Kasumi-1 (cell line): ENCODE measurements at regions not wholly inside any gene's neighbourhood (a gene's known extent, or its start where the extent isn't known, plus 50 kb on each side); places are given as distances from the start of the nearest gene placed in this dataset.
"Not testable (repeated sequence)": the region's sequence is repeated elsewhere in the genome, so short reads cannot be mapped to it uniquely, and the experiment has no call there.

Experiments used
- DNase-seq, 2 experiments: peaks; one replicate each; lab custom pipeline; 2025; lab: John Stamatoyannopoulos, UW

DNA sequence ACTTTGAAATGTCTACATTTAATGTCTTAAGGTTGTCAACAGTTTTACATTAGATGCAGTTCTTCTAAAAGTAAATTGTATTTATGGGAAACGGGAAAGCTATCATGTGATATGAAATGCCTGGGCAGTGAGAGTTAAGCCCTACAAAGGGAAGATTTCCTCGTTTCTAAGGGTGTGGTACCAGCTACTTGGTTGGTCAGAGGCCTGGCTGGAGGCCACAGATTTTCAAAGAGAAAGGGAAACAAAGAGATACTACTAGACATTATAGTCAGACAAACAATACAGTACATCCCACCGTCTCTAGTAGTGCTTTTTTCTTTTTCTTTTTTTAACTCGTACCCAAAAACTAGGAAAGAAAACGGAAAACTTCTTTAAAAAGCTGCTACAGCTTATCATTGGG is 467.8 kb downstream of the PCDH7 start:
- DNase-seq = no peak

DNA sequence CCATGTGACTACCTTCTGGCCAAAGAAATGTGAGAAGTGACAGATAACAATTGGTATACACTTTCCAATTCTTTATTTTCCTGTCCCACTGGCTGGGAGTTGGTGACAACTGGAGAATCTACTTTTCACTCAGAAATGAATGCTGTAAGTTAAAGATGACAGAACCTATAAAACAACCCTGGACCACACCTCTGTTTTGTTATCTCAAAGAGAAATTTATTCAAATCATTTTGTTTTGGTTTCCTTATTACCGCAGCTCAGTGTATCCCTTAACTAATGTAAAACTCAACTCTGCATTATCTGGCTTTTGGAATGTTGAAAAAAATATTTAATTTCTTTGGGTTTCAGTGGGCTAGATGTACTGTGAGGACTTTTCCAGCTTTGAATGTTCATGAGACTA is 469.8 kb downstream of the PCDH7 start:
- DNase-seq = no peak

DNA sequence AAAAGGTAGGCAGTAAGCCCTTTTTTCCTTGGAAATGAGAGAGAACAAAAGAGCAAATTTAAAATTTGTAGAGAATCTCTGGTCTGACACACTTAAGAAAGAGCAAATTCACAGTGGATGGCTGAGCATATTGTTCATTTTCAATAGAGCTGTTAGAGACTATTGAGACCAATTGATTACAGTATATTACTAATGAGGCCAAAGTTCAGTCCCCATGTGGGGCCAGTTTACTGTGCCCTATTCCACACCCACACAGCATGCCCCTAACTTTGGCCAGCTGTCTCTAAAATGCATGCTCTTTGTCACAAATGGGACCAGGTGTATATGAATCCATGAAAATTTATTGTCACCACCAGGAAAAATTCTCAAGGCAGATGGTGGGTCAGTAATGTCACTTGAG is 470.5 kb downstream of the PCDH7 start:
- DNase-seq = no peak

DNA sequence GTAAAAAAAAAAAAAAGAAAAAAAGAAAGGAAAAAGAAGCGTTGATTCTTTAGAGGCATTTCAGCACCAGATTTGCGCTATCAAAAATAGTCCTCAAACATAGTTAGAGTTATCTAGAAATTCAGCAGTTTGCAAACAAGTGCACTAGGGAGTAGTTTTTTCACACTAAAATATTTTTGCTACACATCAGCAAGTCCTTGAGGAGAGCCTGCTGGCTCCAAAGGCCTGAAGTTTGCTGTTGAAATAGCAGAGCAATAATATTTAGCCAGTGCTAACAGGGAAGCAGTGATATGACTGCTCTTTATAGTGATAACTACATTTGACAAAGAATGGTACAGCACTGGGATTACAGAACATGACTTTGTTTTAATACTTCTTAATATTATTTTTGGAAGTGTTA is 472.2 kb downstream of the PCDH7 start:
- no peak for DNase-seq

DNA sequence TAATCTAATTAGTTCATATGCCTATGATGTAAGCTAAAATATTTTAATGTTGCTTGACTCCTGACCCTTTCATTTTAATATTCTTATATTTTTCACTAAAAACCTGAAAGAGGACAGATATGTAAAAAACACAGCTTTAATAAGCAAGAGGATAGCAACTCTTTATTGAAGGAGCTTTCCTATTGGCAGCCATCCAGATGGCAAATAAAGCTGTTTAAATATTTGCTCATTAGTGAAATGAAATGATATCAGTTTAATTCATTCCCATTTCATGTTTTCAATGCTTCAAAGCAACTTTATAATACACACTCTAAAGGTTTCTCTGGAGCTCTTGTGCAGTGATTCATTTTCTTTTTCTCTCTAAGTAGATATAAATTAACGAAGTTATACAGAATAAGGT is 473.4 kb downstream of the PCDH7 start:
- DNase-seq = no peak

DNA sequence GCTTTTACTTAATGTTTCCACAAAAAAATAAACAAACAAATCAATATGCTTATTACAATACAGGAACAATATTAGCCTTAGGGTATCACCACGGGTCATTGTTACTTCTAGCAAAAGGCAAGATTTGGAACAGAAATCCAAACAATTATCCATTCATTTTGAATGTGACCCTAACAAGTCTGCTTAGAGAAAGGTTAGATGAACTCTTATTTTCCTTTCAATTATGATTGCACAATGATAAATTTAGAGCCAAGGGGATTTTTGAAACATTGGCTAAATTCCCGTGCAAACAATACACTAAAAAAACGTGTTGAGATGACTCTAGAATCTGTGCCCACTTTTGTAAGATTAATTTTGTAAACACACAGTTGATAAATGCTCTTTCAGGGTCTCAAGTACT is 474.7 kb downstream of the PCDH7 start:
- no peak for DNase-seq

DNA sequence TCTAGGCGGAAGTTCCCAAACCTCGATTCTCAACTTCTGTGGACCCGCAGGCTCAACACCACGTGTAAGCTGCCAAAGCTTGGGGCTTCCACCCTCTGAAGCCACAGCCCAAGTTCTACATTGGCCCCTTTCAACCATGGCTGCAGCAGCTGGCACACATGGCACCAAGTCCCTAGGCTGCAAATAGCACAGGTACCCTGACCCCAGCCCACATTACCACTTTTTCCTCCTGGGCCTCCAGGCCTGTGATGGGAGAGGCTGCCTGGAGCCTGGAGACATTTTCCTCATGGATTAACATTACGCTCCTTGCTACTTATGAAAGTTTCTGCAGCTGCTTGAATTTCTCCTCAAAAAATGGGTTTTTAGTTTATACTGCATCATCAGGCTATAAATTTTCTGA is 479.5 kb downstream of the PCDH7 start:
- no peak for DNase-seq

DNA sequence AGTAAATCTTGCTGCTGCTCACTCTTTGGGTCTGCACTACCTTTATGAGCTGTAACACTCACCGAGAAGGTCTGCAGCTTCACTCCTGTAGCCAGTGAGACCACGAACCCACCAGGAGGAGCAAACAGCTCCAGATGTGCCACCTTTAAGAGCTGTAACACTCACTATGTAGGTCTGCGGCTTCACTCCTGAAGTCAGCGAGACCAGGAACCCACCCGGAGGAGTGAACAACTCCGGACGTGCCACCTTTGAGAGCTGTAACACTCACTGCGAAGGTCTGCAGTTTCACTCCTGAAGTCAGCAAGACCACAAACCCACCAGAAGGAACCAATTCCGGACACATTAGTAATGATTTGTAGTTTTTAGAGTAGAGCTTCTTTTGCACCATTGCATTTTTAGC is 481.9 kb downstream of the PCDH7 start:
- not testable (repeated sequence) for DNase-seq

DNA sequence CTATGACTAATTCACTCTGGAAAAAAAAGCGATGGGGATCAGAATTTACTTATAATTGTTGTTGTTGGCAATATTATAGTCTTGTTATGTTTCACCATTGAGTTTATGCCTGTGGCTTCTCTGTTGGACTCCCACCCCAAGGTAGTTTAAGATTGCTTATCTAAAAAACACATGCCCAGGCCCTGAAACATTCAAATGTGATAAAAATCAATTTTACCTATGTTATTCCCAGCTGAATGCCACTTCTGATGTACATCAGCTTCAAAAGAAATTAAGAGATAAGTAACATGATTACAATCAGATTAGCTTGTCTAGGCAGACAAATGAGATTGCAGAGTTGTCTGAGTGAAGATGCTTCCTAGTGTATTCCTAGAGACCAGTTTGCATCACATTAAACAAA is 484.7 kb downstream of the PCDH7 start:
- DNase-seq = no peak

DNA sequence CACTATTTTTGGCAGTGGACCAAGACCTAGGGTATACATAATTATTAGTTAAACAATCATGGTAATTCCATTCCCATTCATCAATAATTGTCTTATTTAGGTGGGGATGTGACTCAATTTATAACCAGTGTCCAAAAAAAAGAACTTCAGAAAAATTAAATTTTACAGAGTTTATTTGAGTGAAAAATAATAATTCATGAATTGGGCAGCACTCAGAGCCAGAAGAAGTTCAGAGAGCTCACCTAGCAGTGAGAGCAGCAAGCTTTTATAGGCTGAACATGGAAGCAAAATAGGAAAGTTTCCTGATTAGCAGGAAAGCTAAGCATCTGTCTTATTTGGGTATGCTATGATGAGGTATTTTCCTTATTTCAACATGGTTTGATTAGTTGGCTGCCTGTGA is 500.8 kb downstream of the PCDH7 start:
- DNase-seq = no peak

DNA sequence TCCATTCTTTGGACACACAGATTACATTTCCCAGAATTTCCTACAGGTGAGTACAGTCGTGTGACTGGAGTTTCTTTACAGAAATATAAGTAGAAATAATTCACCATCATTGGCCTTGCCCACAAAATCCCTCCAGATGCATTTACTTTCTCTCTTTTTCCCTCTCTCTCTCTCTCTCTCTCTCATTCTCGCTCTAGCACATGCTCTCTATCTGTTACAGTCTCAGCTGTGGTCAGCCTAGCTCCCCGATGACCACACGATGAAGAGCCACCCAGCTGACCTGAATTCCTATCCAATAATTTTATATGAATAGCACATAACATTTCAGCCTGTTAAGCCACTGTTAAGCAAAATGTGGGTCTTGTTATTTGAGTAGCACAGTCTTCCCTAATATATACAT is 507.9 kb downstream of the PCDH7 start:
- no peak for DNase-seq

DNA sequence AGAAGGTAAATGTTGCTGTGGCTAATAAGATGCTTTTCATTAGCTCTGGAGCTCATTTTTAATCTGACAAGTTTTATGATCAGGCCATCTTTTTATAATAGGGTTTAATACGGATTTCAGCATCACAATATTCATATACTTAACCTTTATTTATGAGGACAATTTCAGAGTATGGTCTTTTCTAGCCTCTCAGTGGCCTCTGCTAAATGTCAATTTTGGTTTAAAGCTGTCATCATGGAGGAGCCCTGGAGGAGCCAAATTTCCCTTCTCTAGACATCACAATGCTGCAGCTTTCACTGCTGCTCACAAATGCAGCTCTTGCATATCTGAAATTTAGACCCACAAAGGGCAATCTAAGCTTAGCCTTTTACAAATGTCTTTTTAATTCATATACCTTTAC is 510.4 kb downstream of the PCDH7 start:
- no peak for DNase-seq

DNA sequence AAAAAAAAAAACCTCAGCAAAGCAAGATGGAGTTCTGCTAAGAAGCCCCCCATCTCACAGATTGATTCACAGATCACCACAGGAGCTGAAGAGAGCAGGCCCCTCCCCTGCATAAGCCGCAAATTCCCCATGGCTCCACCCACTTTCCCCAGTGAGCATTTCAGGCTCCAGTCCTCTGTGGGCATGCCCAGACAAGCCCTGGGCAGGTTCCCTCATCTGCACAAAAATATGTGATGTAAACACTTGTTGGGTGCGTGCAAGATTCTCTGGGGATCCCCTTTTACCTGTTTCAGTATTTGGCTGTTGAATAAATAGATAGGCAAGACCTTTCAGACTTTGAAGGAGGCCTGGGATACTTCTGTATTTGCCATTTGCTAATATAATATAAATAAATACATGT is 514.3 kb downstream of the PCDH7 start:
- DNase-seq = no peak

DNA sequence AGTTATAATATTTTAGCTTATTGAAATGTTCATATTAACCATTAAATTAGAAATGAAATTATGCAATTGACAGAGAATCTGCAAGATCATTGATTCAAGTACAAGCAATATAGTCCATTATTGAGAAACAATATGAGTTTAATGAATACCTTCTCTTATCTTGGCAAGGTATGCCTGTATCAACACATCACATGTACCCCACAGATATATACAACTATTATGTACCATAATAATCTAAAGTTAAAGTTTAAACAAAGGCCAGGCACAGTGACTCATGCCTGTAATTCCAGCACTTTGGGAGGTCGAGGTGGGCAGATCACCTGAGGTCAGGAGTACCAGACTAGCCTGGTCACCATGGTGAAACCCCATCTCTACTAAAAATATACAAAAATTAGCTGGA is 514.7 kb downstream of the PCDH7 start:
- DNase-seq = no peak

DNA sequence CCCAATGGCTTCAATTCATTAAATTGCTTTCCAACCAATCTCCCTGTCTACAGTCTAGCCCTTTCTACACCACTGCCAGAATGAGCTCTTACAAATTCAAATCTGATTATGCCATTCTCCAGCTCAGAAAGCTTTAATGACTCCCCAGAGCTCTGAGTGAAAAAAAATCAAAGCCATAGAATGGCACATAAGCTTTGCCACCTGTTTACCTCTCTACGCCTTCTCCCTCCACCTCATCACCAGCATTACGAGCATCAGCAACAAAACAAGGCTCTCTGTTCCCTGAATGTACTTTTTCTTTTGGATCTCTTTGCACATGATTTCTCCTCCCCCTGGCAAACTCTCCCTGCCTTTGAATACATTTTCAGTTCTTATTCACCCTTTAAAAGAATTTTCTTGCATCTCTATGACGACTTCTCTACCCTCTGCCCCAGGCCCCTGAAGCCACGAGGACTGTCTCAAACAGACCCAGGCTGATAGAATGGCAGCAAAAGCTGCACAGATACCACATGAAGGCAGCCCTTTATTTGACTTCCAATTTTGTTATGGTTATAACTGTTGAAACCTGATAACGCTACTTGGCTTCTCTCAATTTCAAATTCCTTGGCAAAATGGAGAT is 516.0 kb downstream of the PCDH7 start:
- no peak for DNase-seq

DNA sequence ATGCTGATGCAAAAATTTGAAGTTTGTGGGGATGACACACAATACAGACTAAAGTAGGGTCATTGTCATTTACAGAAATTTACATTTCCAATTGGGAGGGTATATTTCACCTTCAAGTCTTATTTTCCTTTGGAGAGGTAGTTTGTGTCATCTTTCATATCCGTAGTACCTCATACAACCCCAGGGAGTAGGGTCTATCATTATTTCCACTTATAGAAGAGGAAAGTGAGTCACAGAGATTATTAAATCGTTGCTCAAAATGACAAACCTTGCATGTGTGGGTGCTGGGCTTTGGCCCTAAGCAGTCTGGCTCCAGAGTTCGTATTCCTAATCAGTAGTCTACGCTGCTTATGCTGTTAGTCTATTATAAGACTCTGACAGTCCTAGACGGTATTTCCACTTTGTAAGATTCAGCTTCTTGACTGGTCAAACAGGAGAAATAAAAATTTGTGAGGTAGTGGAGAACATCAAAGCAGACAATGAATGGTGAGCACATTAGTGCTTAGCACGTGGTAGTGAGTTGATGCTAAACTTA is 516.5 kb downstream of the PCDH7 start:
- DNase-seq = no peak

DNA sequence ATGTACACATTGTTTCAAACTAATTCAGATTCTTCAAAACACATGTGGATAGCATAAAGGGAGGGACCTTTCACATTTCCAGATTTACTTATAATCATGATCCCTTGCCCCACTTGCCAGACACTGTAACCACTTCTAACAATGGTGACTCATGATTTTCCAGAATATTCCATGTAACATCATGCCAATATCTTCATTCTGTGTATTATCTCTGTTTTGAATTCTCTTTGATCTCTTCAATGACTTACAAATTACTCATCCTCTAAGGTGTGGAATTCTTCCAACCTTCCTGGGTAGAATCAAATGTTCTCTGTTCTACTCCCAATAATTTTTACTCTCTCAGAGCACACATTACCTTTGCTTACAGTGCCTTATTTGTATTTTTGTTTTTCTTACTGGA is 517.1 kb downstream of the PCDH7 start:
- DNase-seq = no peak

DNA sequence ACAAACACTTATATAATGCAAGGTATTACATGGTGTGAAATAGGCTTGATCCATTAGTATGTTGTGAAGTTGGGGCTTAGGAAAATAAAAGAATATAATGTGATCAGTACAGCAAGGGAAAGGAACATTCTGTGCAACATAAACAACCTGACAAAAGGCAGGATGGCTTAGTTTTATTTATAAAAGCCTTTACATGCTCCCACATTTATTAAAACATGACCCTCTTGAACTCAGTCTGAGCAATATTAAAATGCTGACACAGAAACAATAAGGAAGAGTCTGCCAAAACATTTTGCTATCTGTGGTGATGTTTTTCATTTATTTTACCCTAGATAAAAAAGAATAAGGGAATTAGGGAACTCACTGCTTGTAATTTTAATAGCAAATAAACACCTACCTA is 519.7 kb downstream of the PCDH7 start:
- DNase-seq = no peak

DNA sequence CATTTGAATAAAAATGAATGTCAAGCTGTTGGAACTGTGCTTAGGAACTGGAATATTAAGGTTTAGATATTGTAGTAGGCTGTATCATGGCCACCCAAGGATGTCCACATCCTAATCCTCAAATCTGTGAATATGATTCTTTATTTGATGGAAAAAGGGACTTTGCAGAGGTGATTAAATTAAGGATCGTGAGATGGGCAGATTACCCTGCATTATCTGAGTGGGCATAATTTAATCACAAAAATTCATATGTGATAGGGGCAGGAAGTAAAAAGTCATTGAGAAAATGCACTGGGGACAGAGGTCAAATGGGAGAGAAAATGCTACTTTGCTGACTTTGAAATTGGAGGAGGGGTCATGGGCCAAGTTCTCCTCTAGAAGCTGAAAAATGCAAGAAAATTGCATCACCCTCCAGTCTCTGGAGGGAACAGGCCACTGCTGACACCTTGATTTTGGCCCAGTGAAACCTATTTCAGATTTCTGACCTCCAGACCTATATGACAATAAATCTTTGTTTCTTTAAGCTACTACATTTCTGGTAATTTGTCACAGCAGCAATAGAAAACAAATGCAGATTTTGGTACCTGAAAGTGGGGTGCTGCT is 521.4 kb downstream of the PCDH7 start:
- no peak for DNase-seq

DNA sequence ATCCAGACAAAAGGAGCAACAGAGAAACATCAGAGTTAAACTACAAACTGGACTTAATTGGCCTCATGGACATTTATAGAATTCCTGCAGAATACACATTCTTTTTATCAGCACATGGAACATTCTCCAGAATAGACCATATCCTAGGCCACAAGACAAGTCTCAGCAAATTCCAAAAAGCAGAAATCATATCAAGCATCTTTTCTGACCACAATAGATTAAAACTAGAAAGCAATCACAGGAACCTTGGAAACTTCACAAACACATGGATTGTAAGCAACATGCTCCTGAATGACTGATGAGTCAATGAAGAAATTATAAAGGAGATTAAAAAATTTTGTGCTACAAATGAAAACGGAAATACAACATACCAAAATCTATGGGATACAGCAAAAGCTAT is 526.7 kb downstream of the PCDH7 start:
- no peak for DNase-seq

DNA sequence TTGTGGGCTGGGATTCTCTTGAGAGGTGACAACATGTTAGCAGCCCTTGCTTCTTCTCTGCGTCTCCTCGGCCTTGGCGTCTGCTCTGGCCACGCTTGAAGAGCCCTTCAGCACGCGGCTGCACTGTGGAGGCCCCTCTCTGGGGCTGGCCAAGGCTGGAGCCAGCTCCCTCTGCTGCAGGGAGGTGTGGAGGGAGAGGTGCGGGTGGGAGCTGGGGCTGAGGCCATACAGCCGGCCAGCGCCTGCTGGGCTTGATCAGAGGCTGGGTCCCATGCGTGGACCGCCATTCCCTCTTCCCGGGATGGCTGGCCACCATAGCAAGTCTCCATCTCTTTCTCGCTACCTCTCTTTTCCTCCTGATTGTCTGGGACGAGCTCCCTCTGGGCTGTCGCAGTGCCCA is 539.0 kb downstream of the PCDH7 start:
- DNase-seq = no peak

DNA sequence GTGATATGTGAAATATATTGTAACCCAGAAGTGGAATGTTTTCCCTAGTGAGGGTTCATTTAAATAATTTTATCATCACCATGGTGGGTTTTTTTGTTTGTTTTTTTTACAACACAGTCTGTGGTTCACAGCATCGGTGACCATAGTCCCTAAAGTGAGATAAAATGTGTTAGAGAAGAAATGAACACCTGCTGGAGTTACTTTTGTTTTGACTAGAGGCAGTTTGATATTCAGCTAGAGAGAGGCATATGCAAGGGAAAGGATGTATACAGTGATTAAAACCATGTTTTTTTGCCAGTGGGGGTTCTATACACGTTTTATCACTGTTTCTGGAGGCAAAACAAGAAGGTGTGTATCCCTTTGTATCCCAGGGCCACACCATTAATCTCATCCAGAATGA is 541.5 kb downstream of the PCDH7 start:
- DNase-seq = no peak

DNA sequence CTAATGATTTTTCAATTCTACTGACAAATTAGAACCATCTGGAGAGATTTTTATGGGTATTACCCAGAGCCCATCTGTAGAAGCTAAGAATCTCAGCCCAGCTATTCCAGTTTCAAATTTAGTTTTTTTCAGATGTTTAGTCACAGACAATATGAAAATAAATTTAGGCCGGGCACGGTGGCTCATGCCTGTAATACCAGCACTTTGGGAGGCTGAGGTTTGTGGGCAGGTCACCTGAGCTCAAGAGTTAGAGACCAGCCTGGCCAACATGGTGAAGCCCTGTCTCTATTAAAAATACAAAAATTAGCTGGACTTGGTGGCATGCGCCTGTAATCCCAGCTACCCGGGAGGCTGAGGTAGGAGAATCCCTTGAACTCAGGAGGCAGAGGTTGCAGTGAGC is 545.9 kb downstream of the PCDH7 start:
- not testable (repeated sequence) for DNase-seq
